ENCODE measurements at regions not wholly inside any gene's neighbourhood (a gene's known extent, or its start where the extent isn't known, plus 50 kb on each side); places are given as distances from the start of the nearest gene placed in this dataset.

DNA sequence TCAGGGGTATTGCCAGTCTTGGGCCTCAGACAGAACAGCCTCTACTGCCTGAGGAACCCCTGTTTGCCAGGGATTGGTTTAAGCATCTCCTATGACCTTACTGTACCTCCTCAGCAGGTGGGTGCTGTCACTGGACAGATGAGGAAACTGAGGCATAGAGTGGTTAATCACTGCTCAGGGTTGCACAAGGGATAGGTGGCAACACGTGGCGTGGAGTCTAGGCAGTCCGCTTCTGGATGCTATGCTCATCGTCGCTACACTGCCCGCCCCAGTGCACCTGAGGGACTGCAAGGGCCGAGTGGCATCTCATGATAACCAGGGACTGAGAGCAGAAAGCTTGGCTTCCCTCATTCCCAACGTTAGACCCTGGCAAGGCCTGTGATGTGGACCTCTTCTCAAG is 101.8 kb upstream of the SULF2 start:
- TF ChIP-seq, protein P1, sequence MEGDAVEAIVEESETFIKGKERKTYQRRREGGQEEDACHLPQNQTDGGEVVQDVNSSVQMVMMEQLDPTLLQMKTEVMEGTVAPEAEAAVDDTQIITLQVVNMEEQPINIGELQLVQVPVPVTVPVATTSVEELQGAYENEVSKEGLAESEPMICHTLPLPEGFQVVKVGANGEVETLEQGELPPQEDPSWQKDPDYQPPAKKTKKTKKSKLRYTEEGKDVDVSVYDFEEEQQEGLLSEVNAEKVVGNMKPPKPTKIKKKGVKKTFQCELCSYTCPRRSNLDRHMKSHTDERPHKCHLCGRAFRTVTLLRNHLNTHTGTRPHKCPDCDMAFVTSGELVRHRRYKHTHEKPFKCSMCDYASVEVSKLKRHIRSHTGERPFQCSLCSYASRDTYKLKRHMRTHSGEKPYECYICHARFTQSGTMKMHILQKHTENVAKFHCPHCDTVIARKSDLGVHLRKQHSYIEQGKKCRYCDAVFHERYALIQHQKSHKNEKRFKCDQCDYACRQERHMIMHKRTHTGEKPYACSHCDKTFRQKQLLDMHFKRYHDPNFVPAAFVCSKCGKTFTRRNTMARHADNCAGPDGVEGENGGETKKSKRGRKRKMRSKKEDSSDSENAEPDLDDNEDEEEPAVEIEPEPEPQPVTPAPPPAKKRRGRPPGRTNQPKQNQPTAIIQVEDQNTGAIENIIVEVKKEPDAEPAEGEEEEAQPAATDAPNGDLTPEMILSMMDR (IDR thresholded peaks at IDR 0.05), result no peak
- no peak for TF ChIP-seq POLR2AphosphoS5 (IDR thresholded peaks at IDR 0.05; ENCODE audit: insufficient read depth in 1 of 2, low read depth in 1 of 2)
